MCF 10A (cell line): ENCODE measurements at regions not wholly inside any gene's neighbourhood (a gene's known extent, or its start where the extent isn't known, plus 50 kb on each side); places are given as distances from the start of the nearest gene placed in this dataset.

ENCODE experiments used
- BruUV-seq: library from RNA; stranded (reverse); fragments of 400-500 nt; replicated peaks from 2 replicates; lab custom pipeline; 2021; lab: Mats Ljungman, UMichigan
- CTCF ChIA-PET: fragments of 300-600 bp; sonication (Branson Sonifier 250); formaldehyde crosslinking; extraction: SDS; loops from one replicate; lab custom pipeline; 2021; ENCODE audit warnings: antibody characterized with exemption, inconsistent platforms; lab: Yijun Ruan, JAX
- POLR2A ChIA-PET: fragments of 300-600, 350-650 bp; sonication (Branson Sonifier 250); formaldehyde crosslinking; extraction: SDS; loops from one replicate; lab custom pipeline; 2020; ENCODE audit warnings: antibody characterized with exemption, inconsistent platforms; lab: Yijun Ruan, JAX
- DNase-seq: peaks from one replicate; pipeline ENCODE4 v3.0.0-alpha.2; 2018; ENCODE audit not compliant: unreplicated experiment
- H3K27ac Mint-ChIP-seq: one replicate; pipeline ENCODE4 v1.8.0; 2022; ENCODE audit warnings: mild to moderate bottlenecking, low read depth, mixed read lengths; ENCODE audit not compliant: unreplicated experiment
- H3K27me3 Mint-ChIP-seq: one replicate; pipeline ENCODE4 v1.8.0; 2022; ENCODE audit warnings: mixed read lengths; ENCODE audit not compliant: insufficient read depth, unreplicated experiment
- H3K36me3 Mint-ChIP-seq: one replicate; pipeline ENCODE4 v1.8.0; 2022; ENCODE audit warnings: mild to moderate bottlenecking, moderate library complexity, mixed read lengths; ENCODE audit not compliant: insufficient read depth, unreplicated experiment
- H3K4me1 Mint-ChIP-seq: one replicate; pipeline ENCODE4 v1.8.0; 2022; ENCODE audit warnings: mixed read lengths; ENCODE audit not compliant: insufficient read depth, unreplicated experiment
- H3K4me3 Mint-ChIP-seq: one replicate; pipeline ENCODE4 v1.8.0; 2022; ENCODE audit warnings: mild to moderate bottlenecking, moderate library complexity, mixed read lengths; ENCODE audit not compliant: unreplicated experiment
- H3K9me3 Mint-ChIP-seq: one replicate; pipeline ENCODE4 v1.8.0; 2022; ENCODE audit warnings: mixed read lengths; ENCODE audit not compliant: unreplicated experiment
- CTCF ChIP-seq: fragments of 200-600 bp; IDR thresholded peaks from one replicate; pipeline ENCODE4 v1.8.0; 2022; ENCODE audit warnings: antibody characterized with exemption, mild to moderate bottlenecking; ENCODE audit not compliant: unreplicated experiment
- intact Hi-C: fragments of 100-400 bp; cut with micrococcal nuclease; formaldehyde crosslinking; loops from 2 replicates; pipeline ENCODE4 v1.14.1; 2022

- Mint-ChIP-seq H3K36me3 (no peaks in the 10 kb centered on the region), H3K4me3 (no peak overlapping the region), H3K27me3 (no peaks in the 10 kb centered on the region), H3K9me3 (no peaks in the 10 kb centered on the region), H3K27ac (no peak overlapping the region), H3K4me1 (no peaks in the 10 kb centered on the region)
- peak; percentile 13 for DNase-seq
- intact Hi-C loops, result no loop called here
- ChIA-PET CTCF (no interaction called here), POLR2A (interaction anchor here (0.5 to 0.6 kb wide), 3 partner anchors 13 to 229 kb away, joined by 3 read pairs; no protein-coding TSS in a partner anchor)
- BruUV-seq, result no TSS peak
- TF ChIP-seq CTCF, result no peak
Observed at GRCh38 chr1:164480285-164480907, 78.6 kb upstream of the PBX1 start.

GRCh38 chr1:164495905-164496304, 63.1 kb upstream of the PBX1 start:
- H3K36me3 Mint-ChIP-seq, result no peaks in the 10 kb centered on the region
- intact Hi-C loops, result no loop called here
- no peak overlapping the region for H3K27ac Mint-ChIP-seq
- no peaks in the 10 kb centered on the region for H3K27me3 Mint-ChIP-seq
- no peaks in the 10 kb centered on the region for H3K4me1 Mint-ChIP-seq
- peaks cover 8% of the 10 kb centered on the region for H3K9me3 Mint-ChIP-seq
- H3K4me3 Mint-ChIP-seq, result no peak overlapping the region
- ChIA-PET CTCF (interaction anchor here (0.6 kb wide), 1 partner anchor 1097 kb away, joined by 3 read pairs; no protein-coding TSS in a partner anchor), POLR2A (interaction anchor here (1.1 kb wide), 1 partner anchor 9 kb away, joined by 3 read pairs; no protein-coding TSS in a partner anchor)
- BruUV-seq, result no TSS peak
- DNase-seq, result no peak
- no peak for TF ChIP-seq CTCF

GRCh38 chr1:164498792-164499191, 60.2 kb upstream of the PBX1 start:
- H3K27ac Mint-ChIP-seq, result no peak overlapping the region
- intact Hi-C loops, result no loop called here
- H3K36me3 Mint-ChIP-seq, result no peaks in the 10 kb centered on the region
- CTCF ChIA-PET, result interaction anchor here (0.6 to 1.1 kb wide), 4 partner anchors 10 to 494 kb away, joined by 3 to 5 read pairs (median 3); no protein-coding TSS in a partner anchor
- no peak for TF ChIP-seq CTCF
- DNase-seq, result no peak
- no peaks in the 10 kb centered on the region for H3K27me3 Mint-ChIP-seq
- POLR2A ChIA-PET, result no interaction called here
- no peaks in the 10 kb centered on the region for H3K4me1 Mint-ChIP-seq
- peaks cover 22% of the 10 kb centered on the region for H3K9me3 Mint-ChIP-seq
- H3K4me3 Mint-ChIP-seq, result no peak overlapping the region
- BruUV-seq, result no TSS peak

- intact Hi-C loops, result no loop called here
- no peak overlapping the region for H3K27ac Mint-ChIP-seq
- H3K4me1 Mint-ChIP-seq, result no peaks in the 10 kb centered on the region
Observed at GRCh38 chr1:164504749-164505148, 54.2 kb upstream of the PBX1 start.

More at GRCh38 chr1:164504749-164505148, 54.2 kb upstream of the PBX1 start:
- ChIA-PET POLR2A (no interaction called here), CTCF (interaction anchor here (0.6 to 1.3 kb wide), 9 partner anchors 11 to 886 kb away, joined by 3 to 4 read pairs (median 3); no protein-coding TSS in a partner anchor)
- BruUV-seq, result no TSS peak
- Mint-ChIP-seq H3K36me3 (no peaks in the 10 kb centered on the region), H3K4me3 (no peak overlapping the region), H3K9me3 (peaks cover 15% of the 10 kb centered on the region), H3K27me3 (no peaks in the 10 kb centered on the region)
- peak; percentile 71 for DNase-seq
- TF ChIP-seq CTCF, result no peak
